K562 (cell line): ENCODE measurements at regions not wholly inside any gene's neighbourhood (a gene's known extent, or its start where the extent isn't known, plus 50 kb on each side); places are given as distances from the start of the nearest gene placed in this dataset.

Experiments used
- ATAC-seq: fragments of 200-7000 bp; cut with Tn5 transposase; 3 replicates; pipeline ENCODE4 v1.9.1; 2020; ENCODE audit warnings: moderate library complexity
- BruUV-seq: library from RNA; stranded (reverse); fragments of 400-500 nt; replicated peaks from 2 replicates; lab custom pipeline; 2021; lab: Mats Ljungman, UMichigan
- CTCF ChIA-PET: fragments of 300-600 bp; formaldehyde crosslinking; extraction: SDS; loops from one replicate; lab custom pipeline; 2021; ENCODE audit warnings: low intra/inter-chr PET ratio; lab: Yijun Ruan, JAX
- POLR2A ChIA-PET: fragments of 300-600, 350-650 bp; sonication (Branson Sonifier 250); formaldehyde crosslinking; extraction: SDS; loops from one replicate; lab custom pipeline; 2021; ENCODE audit warnings: antibody characterized with exemption, inconsistent platforms; lab: Yijun Ruan, JAX
- DNase-seq, 4 experiments: peaks; one replicate each; pipeline versions ENCODE4 v3.0.0 to v3.0.0-alpha.2; 2011 to 2018; ENCODE audit warnings: low spot score in 3 of 4, mixed read lengths in 3 of 4; ENCODE audit errors: extremely low read depth in 1 of 4
- FAIRE-seq: peaks from 2 replicates; lab custom pipeline; 2011; peaks lifted over from hg19 to GRCh38; lab: Jason Lieb, UNC
- H2AFZ ChIP-seq: 2 replicates; pipeline ENCODE4 v1.6.0; 2011; ENCODE audit warnings: low read depth, low read length, control low read depth, inconsistent platforms
- H3K27ac ChIP-seq: fragments of 200-600 bp; 3 replicates; pipeline ENCODE4 v1.8.0; 2011; ENCODE audit warnings: low read depth, mild to moderate bottlenecking, control low read depth, inconsistent platforms, low read length, moderate library complexity, mixed read lengths; ENCODE audit errors: extremely low read depth
- H3K27me3 ChIP-seq, 2 experiments: fragments of 300-600 bp in 1 of 2; 2 replicates in 1 of 2; 3 replicates in 1 of 2; pipeline versions ENCODE4 v1.6.0 to v1.8.0; 2011; ENCODE audit warnings: inconsistent platforms in 2 of 2, low read length in 2 of 2, mild to moderate bottlenecking in 1 of 2, mixed read lengths in 1 of 2, moderate library complexity in 1 of 2; ENCODE audit not compliant: control insufficient read depth in 2 of 2, insufficient read depth in 2 of 2
- H3K36me3 ChIP-seq: fragments of 300-600 bp; 3 replicates; pipeline ENCODE4 v1.8.0; 2011; ENCODE audit warnings: mild to moderate bottlenecking, low read length, inconsistent platforms; ENCODE audit not compliant: control insufficient read depth, insufficient read depth
- H3K4me1 ChIP-seq, 2 experiments: fragments of 200-600 bp in 1 of 2; replicated peaks in 1 of 2; 2 replicates in 1 of 2; 3 replicates in 1 of 2; pipeline versions ENCODE4 v1.5.1 to v1.8.0; 2011; ENCODE audit warnings: inconsistent platforms in 2 of 2, low read length in 2 of 2, mild to moderate bottlenecking in 1 of 2, mixed read lengths in 1 of 2, moderate library complexity in 1 of 2; ENCODE audit not compliant: control insufficient read depth in 2 of 2, insufficient read depth in 2 of 2
- H3K4me2 ChIP-seq: 2 replicates; pipeline ENCODE4 v1.6.1; 2011; ENCODE audit warnings: low read length, control low read depth, inconsistent platforms, mixed read lengths; ENCODE audit not compliant: insufficient read depth
- H3K4me3 ChIP-seq: fragments of 200-600 bp; sonication (generic), shearing (Covaris generic); 2 replicates; pipeline ENCODE4 v1.5.1; 2016; ENCODE audit warnings: control low read depth, inconsistent platforms
- H3K79me2 ChIP-seq: fragments of 200-600 bp; 3 replicates; pipeline ENCODE4 v1.8.0; 2011; ENCODE audit warnings: low read length, inconsistent platforms; ENCODE audit not compliant: control insufficient read depth, insufficient read depth
- H3K9ac ChIP-seq, 2 experiments: 2 replicates each; pipeline versions ENCODE4 v1.6.0 to v1.6.1; 2011; ENCODE audit warnings: low read depth in 2 of 2, low read length in 2 of 2, control low read depth in 1 of 2, inconsistent platforms in 1 of 2, mild to moderate bottlenecking in 1 of 2, mixed read lengths in 1 of 2; ENCODE audit not compliant: insufficient read depth in 1 of 2
- H3K9me1 ChIP-seq: one replicate; pipeline ENCODE4 v1.6.0; 2011; ENCODE audit warnings: inconsistent platforms, mild to moderate bottlenecking, low read length, moderate library complexity; ENCODE audit not compliant: control insufficient read depth, insufficient read depth
- H3K9me3 ChIP-seq: replicated peaks from 2 replicates; pipeline ENCODE4 v1.5.1; 2011; ENCODE audit warnings: low read depth, low read length, inconsistent platforms; ENCODE audit not compliant: control insufficient read depth, insufficient read depth
- H4K20me1 ChIP-seq: replicated peaks from 2 replicates; pipeline ENCODE4 v1.6.1; 2011; ENCODE audit warnings: low read length, inconsistent platforms, mixed read lengths; ENCODE audit not compliant: control insufficient read depth, insufficient read depth
- E2F3 ChIP-seq: fragments of 250-450 bp; sonication (Bioruptor Pico); IDR thresholded peaks from 2 replicates; pipeline ENCODE4 v1.4.0; 2020; ENCODE audit warnings: mild to moderate bottlenecking
- POLR2A ChIP-seq: fragments of 450-650 bp; conservative IDR thresholded peaks from 2 replicates; pipeline ENCODE4 v1.6.1; 2016
- SMAD4 ChIP-seq: fragments of 250-450 bp; sonication (Bioruptor Pico); conservative IDR thresholded peaks from 2 replicates; pipeline ENCODE4 v1.8.0; 2021; ENCODE audit warnings: inconsistent platforms, mild to moderate bottlenecking, moderate library complexity
- TGIF2 ChIP-seq: sonication (generic); formaldehyde crosslinking; IDR thresholded peaks from 2 replicates; pipeline ENCODE4 v1.8.1; 2022; ENCODE audit warnings: mild to moderate bottlenecking, missing genetic modification reagents, moderate library complexity
- ZC3H11A ChIP-seq: IDR thresholded peaks from 2 replicates; pipeline ENCODE4 v1.6.1; 2012; ENCODE audit warnings: low read depth, low read length, improper control_type of control experiment
- ZNF175 ChIP-seq: fragments of 200-800 bp; sonication (Bioruptor generic); IDR thresholded peaks from 2 replicates; pipeline ENCODE4 v1.6.1; 2016; ENCODE audit warnings: low read depth, mild to moderate bottlenecking, missing genetic modification characterization, missing compliant biosample characterization
- ZNF589 ChIP-seq: fragments of 200-800 bp; sonication (Bioruptor generic); IDR thresholded peaks from 2 replicates; pipeline ENCODE4 v1.6.1; 2016; ENCODE audit warnings: low read depth, missing genetic modification characterization, missing compliant biosample characterization
- ZNF75A ChIP-seq: fragments of 450-650 bp; formaldehyde crosslinking; IDR thresholded peaks from 2 replicates; pipeline ENCODE4 v1.4.0; 2020; ENCODE audit warnings: mild to moderate bottlenecking
- WGBS: fragments of 100-300 bp; shearing (Covaris generic); methylation state at CpG from one replicate; pipeline ENCODE4 v1.1.6; 2016; ENCODE audit warnings: low coverage, mixed read lengths; ENCODE audit not compliant: insufficient coverage; ENCODE audit errors: missing lambda C conversion rate; 5-methylcytosine and 5-hydroxymethylcytosine counted together
- in situ Hi-C: fragments of 300-500 bp; cut with MboI; formaldehyde crosslinking; loops from 4 replicates; pipeline ENCODE4 v1.15.0; 2018; ENCODE audit warnings: inconsistent platforms, mixed read lengths
- intact Hi-C: fragments of 100-400 bp; cut with micrococcal nuclease; formaldehyde crosslinking; loops from 2 replicates; pipeline ENCODE4 v1.14.2; 2022

- intact Hi-C loops (no loop called here), in situ Hi-C loops (no loop called here)
- DNase-seq (no peak), ATAC-seq (peak; percentile 27; the same call in 2 of the 3 replicates), FAIRE-seq (no peak)
- Histone ChIP-seq H4K20me1 (no peaks in the 10 kb centered on the region), H3K4me3 (no peak overlapping the region), H3K4me2 (no peak overlapping the region), H2AFZ (no peak overlapping the region), H3K9me1 (no peaks in the 10 kb centered on the region), H3K4me1 (peaks cover 0 to 4% of the 10 kb centered on the region in 2 experiments; a peak in 3 of 5 replicates)
- no TSS peak for BruUV-seq
- TF ChIP-seq E2F3 (CRISPR knock-in tag), result no peak
- TF ChIP-seq SMAD4 (CRISPR knock-in tag), result 0 out of 2 replicates have a peak, but pooled peaks have one; percentile 24
- no peak for TF ChIP-seq ZNF75A (CRISPR knock-in tag)
- TF ChIP-seq ZC3H11A, result no peak
- TF ChIP-seq ZNF175 (CRISPR knock-in tag), result 0 out of 2 replicates have a peak, but pooled peaks have one; percentile 24
- no peak for TF ChIP-seq POLR2A
- TF ChIP-seq ZNF589 (CRISPR knock-in tag), result peak; percentile 15; the same call in 1 of the 2 replicates
- no peak for TF ChIP-seq TGIF2 (CRISPR knock-in tag)
- TF ChIP-seq, all 486 proteins: peak for 3
- WGBS, result 9% methylated on average over 4 of the region's 4 CpGs
- Histone ChIP-seq H3K36me3 (no peaks in the 10 kb centered on the region), H3K9me3 (no peaks in the 10 kb centered on the region; the same call in 1 of the 2 replicates), H3K79me2 (no peaks in the 10 kb centered on the region), H3K27me3 (peaks cover 2 to 42% of the 10 kb centered on the region in 2 experiments; a peak in 3 of 5 replicates), H3K27ac (no peak overlapping the region), H3K9ac (no peak overlapping the region)
- ChIA-PET CTCF (no interaction called here), POLR2A (interaction anchor here (0.7 to 0.9 kb wide), 2 partner anchors 9 to 15 kb away, joined by 3 to 4 read pairs; no protein-coding TSS in a partner anchor)
Measured at GRCh38 chr1:25091658-25092057, 140.6 kb downstream of the SYF2 start.
